Dendritic cell treated with granulocyte-macrophage colony-stimulating factor and Interleukin-4, amounts not matched to agents 40 ng/mL and 50 ng/mL, for 4 days (primary cell): ENCODE measurements at regions not wholly inside any gene's neighbourhood (a gene's known extent, or its start where the extent isn't known, plus 50 kb on each side); places are given as distances from the start of the nearest gene placed in this dataset.
A peak's percentile ranks its signal among the peaks of the same experiment; 100 is the strongest.

Experiments used
- H3K27ac Mint-ChIP-seq: one replicate; pipeline ENCODE4 v1.8.0; 2022; ENCODE audit warnings: mild to moderate bottlenecking, mixed read lengths
- H3K27me3 Mint-ChIP-seq: one replicate; pipeline ENCODE4 v1.8.0; 2022; ENCODE audit warnings: mild to moderate bottlenecking, mixed read lengths
- H3K36me3 Mint-ChIP-seq: one replicate; pipeline ENCODE4 v1.8.0; 2022; ENCODE audit warnings: low read depth, mixed read lengths
- H3K4me1 Mint-ChIP-seq: one replicate; pipeline ENCODE4 v1.8.0; 2022; ENCODE audit warnings: low read depth, mixed read lengths
- H3K4me3 Mint-ChIP-seq: one replicate; pipeline ENCODE4 v1.8.0; 2022; ENCODE audit warnings: mild to moderate bottlenecking, moderate library complexity, mixed read lengths
- H3K9me3 Mint-ChIP-seq: one replicate; pipeline ENCODE4 v1.8.0; 2022; ENCODE audit warnings: mixed read lengths
- intact Hi-C: fragments of 100-400 bp; cut with micrococcal nuclease; formaldehyde crosslinking; loops from one replicate; pipeline ENCODE4 v1.15.0; 2022

DNA sequence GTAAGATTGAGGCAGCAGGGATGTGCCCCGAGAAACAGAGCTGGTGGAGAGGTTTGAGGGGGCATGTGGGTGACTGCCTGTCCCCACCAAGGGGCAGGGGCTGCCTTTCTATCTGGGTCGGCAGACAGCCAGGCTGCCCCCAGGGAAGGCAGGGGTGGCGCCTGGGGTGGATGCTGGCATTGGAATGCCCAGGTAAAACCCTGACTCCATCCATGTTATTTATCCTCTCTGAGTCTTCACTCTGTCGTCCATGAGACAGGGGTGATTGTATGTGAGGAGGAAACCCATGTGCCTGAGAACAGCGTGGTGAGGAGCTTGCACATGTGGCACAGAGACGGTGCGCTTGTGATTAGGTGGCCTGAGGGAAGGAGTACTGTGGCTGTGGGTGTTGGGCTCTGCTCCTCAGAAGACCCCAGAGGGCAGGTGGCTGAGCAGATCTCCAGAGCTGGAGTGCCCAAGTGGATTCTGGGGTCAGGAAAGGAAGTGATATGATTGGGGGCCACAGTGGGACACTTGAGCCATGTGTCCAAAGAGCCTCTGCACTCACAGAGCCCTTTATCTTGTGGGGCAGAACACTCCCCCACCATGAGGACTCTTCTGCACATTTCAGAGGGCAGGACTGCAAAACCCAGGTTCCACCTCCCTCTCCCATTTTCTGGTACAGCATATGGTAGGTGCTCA, 100.4 kb upstream of the RET start:
- Mint-ChIP-seq H3K36me3 (no peaks in the 10 kb centered on the region), H3K27ac (no peak overlapping the region), H3K27me3 (no peaks in the 10 kb centered on the region), H3K4me1 (peaks cover 37% of the 10 kb centered on the region), H3K4me3 (no peak overlapping the region), H3K9me3 (no peaks in the 10 kb centered on the region)
- intact Hi-C loops, result no loop called here

DNA sequence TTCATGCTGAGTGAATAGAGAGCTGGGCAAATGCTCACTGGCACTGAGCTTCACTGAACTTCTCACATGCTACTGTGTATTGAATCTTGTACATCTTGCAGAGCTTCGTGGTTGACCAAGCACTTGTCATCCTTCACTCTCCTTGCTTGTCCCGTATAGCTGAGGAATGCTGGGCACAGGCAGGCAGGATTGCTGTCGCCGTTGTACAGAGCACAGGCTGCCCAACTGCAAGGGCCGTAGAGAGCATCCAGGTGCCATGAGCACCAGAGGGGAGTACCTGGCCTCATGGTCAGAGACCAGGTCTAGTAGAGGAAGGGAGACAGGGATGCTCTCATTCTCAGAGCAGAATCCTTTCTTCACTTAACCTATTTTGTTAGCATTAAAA, 99.8 kb upstream of the RET start:
- no peaks in the 10 kb centered on the region for H3K9me3 Mint-ChIP-seq
- H3K4me3 Mint-ChIP-seq, result no peak overlapping the region
- intact Hi-C loops, result no loop called here
- H3K36me3 Mint-ChIP-seq, result no peaks in the 10 kb centered on the region
- peaks cover 35% of the 10 kb centered on the region for H3K4me1 Mint-ChIP-seq
- H3K27ac Mint-ChIP-seq, result no peak overlapping the region
- H3K27me3 Mint-ChIP-seq, result no peaks in the 10 kb centered on the region

DNA sequence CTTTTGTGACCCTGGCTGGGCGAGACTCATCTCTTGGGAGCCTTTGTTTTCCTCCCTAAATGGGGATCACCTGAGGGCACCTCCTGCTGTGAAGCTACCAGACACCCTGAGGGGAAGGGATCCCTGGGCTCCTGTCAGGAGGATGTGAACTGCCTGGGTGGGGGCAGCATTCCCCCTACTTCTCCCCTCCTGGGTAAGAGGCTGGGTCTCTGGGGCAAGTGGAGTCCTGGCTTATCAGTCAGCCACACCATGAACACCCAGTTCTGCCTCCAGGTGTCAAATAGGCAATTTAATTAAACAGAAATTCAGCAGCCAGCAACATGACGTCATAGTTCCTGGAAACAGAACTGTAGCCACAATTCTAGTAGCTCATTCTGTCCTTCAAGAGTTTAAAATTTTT, 97.7 kb upstream of the RET start:
- peaks cover 1% of the 10 kb centered on the region for H3K27me3 Mint-ChIP-seq
- no peaks in the 10 kb centered on the region for H3K9me3 Mint-ChIP-seq
- H3K4me1 Mint-ChIP-seq, result peaks cover 30% of the 10 kb centered on the region
- intact Hi-C loops, result no loop called here
- no peak overlapping the region for H3K27ac Mint-ChIP-seq
- no peak overlapping the region for H3K4me3 Mint-ChIP-seq
- H3K36me3 Mint-ChIP-seq, result no peaks in the 10 kb centered on the region

DNA sequence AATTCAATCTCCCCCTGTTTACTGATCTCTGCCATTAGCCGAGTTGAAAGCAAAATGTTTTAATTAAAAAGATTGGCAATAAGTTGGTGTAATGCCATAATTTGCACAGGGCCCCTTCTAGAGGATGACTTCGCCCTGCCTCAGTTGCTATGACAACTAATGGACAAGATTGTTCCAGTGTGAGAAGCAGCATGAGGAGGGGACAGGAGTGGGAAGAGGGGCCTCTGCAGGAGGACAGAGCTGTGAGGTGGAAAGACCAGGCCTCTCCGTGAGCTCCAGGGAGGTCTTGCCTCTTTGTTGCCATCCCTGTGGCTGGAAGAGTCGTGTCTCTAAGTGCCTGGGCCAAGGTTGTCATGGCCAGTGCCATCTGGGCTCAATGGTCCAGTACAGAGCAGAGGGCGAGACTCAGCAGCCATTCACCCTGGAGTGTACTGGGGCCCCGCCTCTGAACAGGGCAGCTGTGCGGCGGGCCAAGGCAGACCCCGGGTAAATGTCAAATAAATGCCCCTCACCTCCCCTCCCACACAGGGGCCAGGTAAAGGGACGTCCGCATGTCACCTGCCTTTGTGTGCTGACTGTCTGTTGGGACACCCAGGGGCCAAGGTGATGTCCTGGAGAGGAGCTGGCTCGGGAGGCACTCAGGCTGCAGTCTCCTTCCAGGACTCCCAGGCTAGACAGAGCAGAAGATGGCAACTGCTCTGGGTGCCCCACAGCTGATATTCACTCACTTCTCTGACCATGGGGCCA, 97.0 kb upstream of the RET start:
- intact Hi-C loops, result no loop called here
- peaks cover 25% of the 10 kb centered on the region for H3K4me1 Mint-ChIP-seq
- H3K4me3 Mint-ChIP-seq, result no peak overlapping the region

DNA sequence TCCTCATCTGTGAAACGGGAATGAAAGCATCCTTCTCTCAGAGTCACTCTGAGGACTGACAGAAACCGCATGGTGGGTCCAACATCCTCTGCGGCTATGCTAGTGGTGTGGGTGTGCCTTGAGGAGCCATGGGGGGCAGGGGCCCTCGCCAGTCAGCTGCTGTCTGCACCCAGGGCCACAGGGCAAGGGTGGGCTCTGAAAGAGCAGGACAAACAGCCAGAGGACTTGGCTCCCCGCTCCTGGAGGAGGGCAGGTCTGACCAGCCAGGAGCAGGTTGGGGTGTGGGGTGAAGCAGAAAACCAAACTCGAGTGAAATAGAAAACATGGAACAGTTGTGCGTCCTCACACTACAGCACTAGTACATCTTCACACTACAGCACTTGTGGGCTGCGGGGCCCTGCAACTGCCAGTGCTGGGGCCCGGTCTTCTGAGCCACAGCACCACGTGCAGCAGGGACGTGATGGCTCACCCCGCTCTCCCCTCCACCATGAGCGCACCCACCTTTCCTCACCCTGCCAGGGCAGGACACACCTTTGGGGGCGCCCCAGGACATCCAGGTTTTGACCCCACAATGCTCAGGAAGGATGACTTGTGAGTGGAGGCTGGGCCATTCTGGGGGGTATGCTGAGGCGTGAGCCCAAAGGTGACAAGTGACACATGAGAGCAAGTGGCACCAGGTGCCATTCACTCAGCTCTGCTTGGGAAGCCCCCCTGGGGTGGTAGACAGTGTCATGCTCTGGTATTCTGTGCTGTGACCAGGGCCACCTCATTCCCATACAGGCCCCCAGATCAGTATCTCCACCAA, 96.1 kb upstream of the RET start:
- H3K4me3 Mint-ChIP-seq, result no peak overlapping the region
- H3K36me3 Mint-ChIP-seq, result no peaks in the 10 kb centered on the region
- intact Hi-C loops, result no loop called here
- H3K9me3 Mint-ChIP-seq, result no peaks in the 10 kb centered on the region
- no peak overlapping the region for H3K27ac Mint-ChIP-seq
- peaks cover 1% of the 10 kb centered on the region for H3K27me3 Mint-ChIP-seq
- peaks cover 27% of the 10 kb centered on the region for H3K4me1 Mint-ChIP-seq

More for the DNA sequence above, 97.0 kb upstream of the RET start:
- no peaks in the 10 kb centered on the region for H3K9me3 Mint-ChIP-seq
- H3K27me3 Mint-ChIP-seq, result peaks cover 1% of the 10 kb centered on the region
- H3K36me3 Mint-ChIP-seq, result no peaks in the 10 kb centered on the region
- H3K27ac Mint-ChIP-seq, result no peak overlapping the region

DNA sequence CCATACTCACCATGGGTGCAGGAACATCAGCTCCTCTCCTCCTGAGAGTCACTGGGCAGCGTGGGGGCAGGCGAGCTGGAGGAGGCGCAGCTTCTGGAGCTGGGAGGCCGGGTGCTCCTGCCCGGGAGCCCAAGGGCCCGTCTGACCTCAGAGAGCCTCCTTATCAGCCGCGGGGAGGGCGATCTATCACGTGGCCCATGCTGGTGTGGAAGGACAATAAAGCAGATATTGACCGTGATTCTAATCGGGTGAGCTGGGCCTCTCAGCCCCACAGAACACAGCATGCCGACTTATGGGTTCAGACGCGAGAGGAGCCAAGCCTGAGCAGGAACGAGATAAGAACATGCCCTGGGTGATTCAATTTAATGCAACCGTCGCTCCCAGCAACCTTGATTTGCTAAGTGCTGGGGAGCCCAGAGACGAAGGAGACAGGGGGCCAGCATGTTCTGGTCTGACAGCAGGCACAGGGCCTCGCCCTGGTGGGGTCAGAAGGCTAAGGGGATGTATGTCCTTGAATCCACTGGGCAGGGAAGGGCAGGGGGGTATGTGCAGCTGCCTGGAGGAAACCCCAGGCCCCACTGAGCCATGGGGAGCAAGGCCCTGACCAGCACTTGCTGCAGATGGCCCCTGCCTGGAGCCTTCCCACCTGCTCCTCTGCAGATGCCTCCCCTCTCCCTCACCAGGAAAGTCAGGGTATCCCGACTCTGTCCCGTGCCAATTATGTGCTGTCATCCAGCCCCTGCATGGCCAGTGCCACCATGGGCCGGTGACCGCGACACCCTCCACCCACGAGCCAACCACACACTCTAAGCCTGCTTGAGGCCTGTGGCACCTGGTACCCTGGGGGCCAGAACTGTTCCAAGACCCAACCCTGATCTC, 95.3 kb upstream of the RET start:
- Mint-ChIP-seq H3K9me3 (no peaks in the 10 kb centered on the region), H3K27ac (no peak overlapping the region), H3K27me3 (peaks cover 1% of the 10 kb centered on the region), H3K36me3 (no peaks in the 10 kb centered on the region), H3K4me3 (no peak overlapping the region), H3K4me1 (peaks cover 32% of the 10 kb centered on the region)
- intact Hi-C loops, result no loop called here

DNA sequence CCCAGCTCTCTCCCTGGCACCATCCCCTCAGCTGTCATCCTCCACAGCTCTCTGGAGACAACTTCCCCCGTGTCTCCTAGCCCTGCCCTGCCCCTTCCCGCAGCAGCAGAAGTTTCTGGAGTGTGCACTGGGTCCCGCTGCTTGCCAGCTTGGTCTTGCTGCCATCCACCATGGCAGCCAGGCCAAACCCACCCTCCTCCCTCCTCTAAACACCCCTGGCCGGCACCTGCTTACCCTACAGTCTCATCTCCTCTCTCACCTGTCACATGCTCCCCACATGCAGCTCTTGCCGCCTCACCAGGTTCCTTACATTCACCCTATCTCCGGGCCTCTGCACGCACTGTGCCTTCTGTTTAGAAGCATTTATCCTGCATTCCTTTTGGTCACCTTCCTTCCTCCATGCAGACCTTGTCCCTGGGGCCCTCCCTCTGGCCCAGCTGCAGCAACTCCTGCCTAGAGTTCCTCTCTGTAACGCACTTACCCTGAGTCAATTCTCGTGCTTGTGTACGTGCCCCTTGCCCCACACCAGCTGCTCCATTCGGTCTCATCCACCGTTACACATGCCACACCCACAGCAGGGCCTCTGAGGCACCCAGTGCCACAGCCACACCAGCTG, 93.9 kb upstream of the RET start:
- Mint-ChIP-seq H3K27ac (no peak overlapping the region), H3K9me3 (no peaks in the 10 kb centered on the region), H3K4me3 (no peak overlapping the region), H3K27me3 (peaks cover 1% of the 10 kb centered on the region), H3K4me1 (peaks cover 46% of the 10 kb centered on the region), H3K36me3 (no peaks in the 10 kb centered on the region)
- intact Hi-C loops, result no loop called here

DNA sequence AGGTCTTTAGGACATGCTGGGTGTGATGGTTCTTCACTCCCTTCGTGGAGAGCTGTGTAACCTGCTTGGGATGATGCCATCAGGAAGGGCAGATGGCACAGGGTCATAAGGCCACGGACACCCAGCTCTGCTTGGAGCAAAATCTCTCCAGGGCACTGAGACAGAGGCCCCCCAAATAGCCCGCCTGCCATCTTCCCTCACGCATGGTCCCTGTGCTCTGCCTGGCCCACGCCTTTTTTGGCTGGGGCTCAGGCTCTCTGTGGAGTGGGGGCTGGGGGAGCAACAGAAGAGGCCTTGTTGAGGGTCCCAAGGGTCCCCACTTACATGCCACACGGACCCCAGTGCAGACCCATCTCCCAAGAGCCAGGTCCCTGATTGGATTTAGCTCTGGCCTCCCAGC, 93.3 kb upstream of the RET start:
- no peak overlapping the region for H3K4me3 Mint-ChIP-seq
- peaks cover 51% of the 10 kb centered on the region for H3K4me1 Mint-ChIP-seq
- intact Hi-C loops, result no loop called here
- no peaks in the 10 kb centered on the region for H3K36me3 Mint-ChIP-seq
- H3K27me3 Mint-ChIP-seq, result peaks cover 1% of the 10 kb centered on the region
- no peak overlapping the region for H3K27ac Mint-ChIP-seq
- H3K9me3 Mint-ChIP-seq, result no peaks in the 10 kb centered on the region

DNA sequence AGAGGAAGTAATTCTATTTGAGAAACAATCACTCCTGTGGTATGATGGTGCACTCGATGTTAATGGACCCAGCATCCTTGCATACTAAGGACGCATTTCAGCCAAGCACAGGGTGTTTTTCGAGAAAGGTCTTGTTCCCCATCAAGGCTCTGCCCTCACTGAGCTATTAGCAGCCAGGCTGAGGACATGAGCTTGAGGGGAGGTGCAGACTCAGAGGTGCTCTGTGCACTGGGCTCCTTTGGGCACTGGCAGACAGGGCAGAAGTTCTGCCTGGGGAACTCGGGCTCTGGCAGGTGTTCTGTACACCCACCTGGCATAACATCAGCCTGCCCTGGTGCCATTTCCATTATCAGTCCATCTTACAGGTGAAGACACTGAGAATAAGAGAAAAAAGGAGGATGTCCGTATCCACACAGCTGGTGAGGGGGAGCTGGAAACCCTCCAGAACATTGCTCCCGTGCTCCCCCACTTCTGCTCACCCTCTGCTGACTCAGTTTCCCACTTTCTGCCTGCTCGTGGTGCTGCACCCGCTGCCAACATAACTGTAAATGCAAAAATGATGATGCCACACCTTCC, 92.7 kb upstream of the RET start:
- Mint-ChIP-seq H3K9me3 (no peaks in the 10 kb centered on the region), H3K36me3 (no peaks in the 10 kb centered on the region), H3K27ac (no peak overlapping the region), H3K4me1 (peaks cover 56% of the 10 kb centered on the region), H3K27me3 (peaks cover 1% of the 10 kb centered on the region), H3K4me3 (no peak overlapping the region)
- intact Hi-C loops, result no loop called here

DNA sequence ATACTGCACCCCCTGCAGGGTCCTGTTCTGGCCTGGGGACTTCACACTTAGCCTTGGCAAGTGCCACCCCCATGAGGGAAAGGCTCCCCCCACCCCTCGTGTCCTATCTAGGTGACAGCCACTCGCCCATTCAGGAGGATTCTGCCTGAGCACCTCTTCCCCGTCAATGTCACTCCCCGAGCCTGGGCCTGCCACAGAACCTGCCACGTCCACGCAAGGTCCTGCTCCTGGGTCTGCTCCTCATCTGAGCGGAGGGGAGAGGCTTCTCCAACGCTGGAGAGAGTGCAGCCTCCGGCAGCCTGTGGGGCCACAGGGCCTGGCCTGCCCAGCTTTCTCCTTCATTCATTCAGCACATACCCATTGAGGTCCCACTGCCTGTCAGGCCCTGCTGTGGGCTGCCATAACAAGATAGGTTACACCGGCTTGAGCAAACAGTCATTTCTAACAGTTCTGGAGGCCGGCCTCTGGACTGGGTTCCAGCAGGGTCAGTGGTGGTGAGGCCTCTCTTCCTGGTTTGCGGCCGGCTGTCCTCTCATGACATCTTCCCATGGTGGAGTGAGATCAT, 92.0 kb upstream of the RET start:
- no peak overlapping the region for H3K4me3 Mint-ChIP-seq
- H3K9me3 Mint-ChIP-seq, result no peaks in the 10 kb centered on the region
- H3K27ac Mint-ChIP-seq, result no peak overlapping the region

DNA sequence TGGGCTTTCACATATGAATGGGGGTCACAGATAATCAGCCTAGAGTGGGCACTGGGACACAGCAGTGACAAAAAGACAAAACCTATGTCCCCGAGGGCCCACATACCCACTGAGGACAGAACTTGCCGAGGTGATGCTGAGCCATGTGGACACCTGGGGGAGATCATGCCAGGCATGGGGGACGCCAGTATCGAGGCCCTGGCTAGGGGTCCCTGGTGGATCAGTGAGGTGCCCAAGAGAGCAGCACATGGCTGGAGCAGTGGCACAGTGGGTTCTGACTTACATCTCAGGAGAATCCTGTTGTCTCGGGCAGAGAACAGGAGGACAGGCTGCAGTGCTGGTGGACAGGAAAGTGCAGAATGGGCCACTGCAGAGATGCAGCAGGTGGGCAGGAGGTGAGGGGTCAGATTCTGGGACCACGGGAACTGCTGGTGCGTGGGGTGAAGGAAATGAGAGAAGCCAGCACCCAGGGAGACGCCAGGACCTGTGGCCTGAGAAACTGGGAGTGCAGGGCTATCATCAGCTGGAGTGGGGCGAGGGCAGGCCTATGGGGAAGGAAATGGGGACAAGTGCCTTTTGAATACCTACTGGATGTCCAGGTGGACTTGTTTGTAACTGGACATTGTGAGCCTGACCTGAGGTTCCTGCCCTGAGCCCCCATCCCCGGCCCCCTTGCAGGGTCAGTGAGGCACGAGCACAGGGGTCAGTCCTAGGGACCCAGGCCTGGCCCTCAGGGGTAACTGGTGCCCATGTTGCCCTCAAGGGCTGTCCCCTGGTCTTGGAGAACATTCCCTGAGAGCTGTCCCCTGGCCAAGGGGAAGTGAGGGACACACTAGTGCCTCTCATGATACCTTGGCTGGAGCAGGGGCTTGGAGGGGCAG, 91.2 kb upstream of the RET start:
- Mint-ChIP-seq H3K4me3 (no peak overlapping the region), H3K27ac (no peak overlapping the region), H3K9me3 (no peaks in the 10 kb centered on the region), H3K4me1 (peaks cover 55% of the 10 kb centered on the region), H3K27me3 (peaks cover 4% of the 10 kb centered on the region), H3K36me3 (no peaks in the 10 kb centered on the region)
- intact Hi-C loops, result no loop called here

More for the DNA sequence above, 92.0 kb upstream of the RET start:
- no peaks in the 10 kb centered on the region for H3K36me3 Mint-ChIP-seq
- intact Hi-C loops, result no loop called here
- peaks cover 1% of the 10 kb centered on the region for H3K27me3 Mint-ChIP-seq
- H3K4me1 Mint-ChIP-seq, result peaks cover 55% of the 10 kb centered on the region

DNA sequence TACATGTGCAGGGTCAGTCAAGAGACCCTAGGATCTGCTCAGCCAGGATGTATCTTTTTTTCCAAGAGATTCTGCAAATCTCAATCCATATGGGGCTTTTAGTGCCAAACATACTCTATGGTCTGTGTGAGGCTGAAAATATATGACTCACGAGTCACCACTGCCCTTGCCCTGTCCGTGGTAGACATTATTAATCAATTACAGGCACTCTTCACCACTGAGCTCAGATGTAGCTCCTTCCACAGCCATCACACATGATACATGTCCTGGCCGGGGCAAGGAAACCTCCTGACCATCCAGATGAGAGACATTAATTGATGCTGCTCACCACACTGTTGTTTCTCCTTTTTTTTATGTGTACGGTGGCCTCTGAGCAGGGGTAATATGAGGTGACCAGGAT, 90.2 kb upstream of the RET start:
- Mint-ChIP-seq H3K4me1 (peaks cover 55% of the 10 kb centered on the region), H3K27me3 (peaks cover 4% of the 10 kb centered on the region), H3K27ac (peak overlapping the region; percentile 74), H3K4me3 (no peak overlapping the region), H3K9me3 (no peaks in the 10 kb centered on the region), H3K36me3 (no peaks in the 10 kb centered on the region)
- intact Hi-C loops, result no loop called here
